H1 (cell line): ENCODE measurements at regions not wholly inside any gene's neighbourhood (a gene's known extent, or its start where the extent isn't known, plus 50 kb on each side); places are given as distances from the start of the nearest gene placed in this dataset.

Source experiments
- CTCF ChIA-PET: fragments of 300-600 bp; sonication (Branson Sonifier 250); formaldehyde crosslinking; loops from one replicate; lab custom pipeline; 2021; ENCODE audit not compliant: partially characterized antibody; lab: Charles Lee
- POLR2A ChIA-PET: fragments of 300-600 bp; sonication (Branson Sonifier 250); formaldehyde crosslinking; loops from one replicate; lab custom pipeline; 2021; ENCODE audit warnings: inconsistent platforms; ENCODE audit not compliant: partially characterized antibody; lab: Charles Lee
- DNase-seq, 2 experiments: peaks; one replicate each; pipeline versions ENCODE4 v3.0.0 to v3.0.0-alpha.2; 2010 to 2022; ENCODE audit warnings: low spot score in 2 of 2, low read depth in 1 of 2, mixed read lengths in 1 of 2
- FAIRE-seq: peaks from 2 replicates; lab custom pipeline; 2011; peaks lifted over from hg19 to GRCh38; lab: Jason Lieb, UNC
- H2AFZ ChIP-seq: 2 replicates; pipeline ENCODE4 v1.8.1; 2012; ENCODE audit warnings: low read length, inconsistent platforms
- H2AK5ac ChIP-seq: 2 replicates; pipeline ENCODE4 v1.6.1; 2013; ENCODE audit warnings: low read depth, low read length
- H2BK120ac ChIP-seq: replicated peaks from 2 replicates; pipeline ENCODE3; 2013; ENCODE audit warnings: low read depth, low read length, inconsistent platforms
- H2BK12ac ChIP-seq: 2 replicates; pipeline ENCODE4 v1.6.1; 2013; ENCODE audit warnings: low read depth, low read length
- H2BK15ac ChIP-seq: 2 replicates; pipeline ENCODE4 v1.6.1; 2013; ENCODE audit warnings: low read length
- H2BK20ac ChIP-seq: 2 replicates; pipeline ENCODE4 v1.6.1; 2013; ENCODE audit warnings: low read length
- H2BK5ac ChIP-seq: 2 replicates; pipeline ENCODE4 v1.6.1; 2013; ENCODE audit warnings: low read depth, low read length
- H3K14ac ChIP-seq: 2 replicates; pipeline ENCODE4 v1.6.1; 2013; ENCODE audit warnings: inconsistent platforms; ENCODE audit not compliant: insufficient read length
- H3K18ac ChIP-seq: 2 replicates; pipeline ENCODE4 v1.6.1; 2013; ENCODE audit warnings: low read length; ENCODE audit errors: extremely low read depth
- H3K23ac ChIP-seq: 2 replicates; pipeline ENCODE4 v1.6.1; 2013; ENCODE audit warnings: inconsistent platforms; ENCODE audit not compliant: insufficient read length
- H3K23me2 ChIP-seq: 2 replicates; pipeline ENCODE4 v1.6.1; 2013; ENCODE audit warnings: low read depth, low read length
- H3K27ac ChIP-seq: 2 replicates; pipeline ENCODE4 v1.6.1; 2011; ENCODE audit warnings: low read depth, low read length, inconsistent platforms
- H3K27me3 ChIP-seq, 4 experiments: replicated peaks in 1 of 4; 1 replicate in 1 of 4; 2 replicates in 3 of 4; pipeline versions ENCODE4 v1.6.1 to v1.8.1; 2011 to 2013; ENCODE audit warnings: low read length in 3 of 4, mild to moderate bottlenecking in 3 of 4, inconsistent platforms in 2 of 4, mixed read lengths in 2 of 4, moderate library complexity in 1 of 4; ENCODE audit not compliant: control insufficient read depth in 3 of 4, insufficient read depth in 3 of 4; ENCODE audit errors: extremely low read depth in 1 of 4
- H3K36me3 ChIP-seq, 4 experiments: 2 replicates each; pipeline versions ENCODE4 v1.6.1 to v1.8.1; 2011 to 2013; ENCODE audit warnings: mild to moderate bottlenecking in 4 of 4, low read length in 3 of 4, moderate library complexity in 2 of 4, control low read depth in 1 of 4, inconsistent platforms in 1 of 4; ENCODE audit not compliant: insufficient read depth in 4 of 4, control insufficient read depth in 2 of 4
- H3K4ac ChIP-seq: replicated peaks from 2 replicates; pipeline ENCODE3; 2013; ENCODE audit warnings: low read length, low read depth, mixed read lengths, inconsistent platforms; ENCODE audit not compliant: insufficient read length
- H3K4me1 ChIP-seq, 4 experiments: replicated peaks in 1 of 4; 1 replicate in 1 of 4; 2 replicates in 3 of 4; pipeline versions ENCODE4 v1.6.1 to v1.8.1; 2011 to 2013; ENCODE audit warnings: low read length in 3 of 4, inconsistent platforms in 2 of 4, mixed read lengths in 1 of 4; ENCODE audit not compliant: insufficient read depth in 4 of 4, control insufficient read depth in 3 of 4
- H3K4me2 ChIP-seq, 2 experiments: 2 replicates each; pipeline versions ENCODE4 v1.6.1 to v1.8.1; 2011 to 2013; ENCODE audit warnings: low read depth in 2 of 2, low read length in 2 of 2, control low read depth in 1 of 2, inconsistent platforms in 1 of 2, mild to moderate bottlenecking in 1 of 2; ENCODE audit not compliant: insufficient read depth in 1 of 2
- H3K4me3 ChIP-seq, 4 experiments: fragments of 200-600, 300-600 bp in 1 of 4; sonication (generic), shearing (Covaris generic), sonication (Bioruptor Twin) in 1 of 4; 2 replicates each; pipeline versions ENCODE4 v1.5.1 to v1.8.1; 2011 to 2016; ENCODE audit warnings: low read length in 4 of 4, low read depth in 3 of 4, control low read depth in 2 of 4, inconsistent platforms in 2 of 4, mild to moderate bottlenecking in 2 of 4, mixed read lengths in 1 of 4, moderate library complexity in 1 of 4; ENCODE audit not compliant: insufficient read depth in 2 of 4; ENCODE audit errors: extremely low read depth in 1 of 4
- H3K56ac ChIP-seq: replicated peaks from 2 replicates; pipeline ENCODE3; 2013; ENCODE audit warnings: low read depth, mild to moderate bottlenecking, mixed read lengths, low read length, inconsistent platforms; ENCODE audit not compliant: insufficient read length
- H3K79me1 ChIP-seq: 2 replicates; pipeline ENCODE4 v1.6.1; 2013; ENCODE audit warnings: low read depth, low read length, control low read depth
- H3K79me2 ChIP-seq, 2 experiments: 2 replicates each; pipeline versions ENCODE4 v1.6.1 to v1.8.1; 2012 to 2013; ENCODE audit warnings: low read length in 2 of 2, mild to moderate bottlenecking in 2 of 2, inconsistent platforms in 1 of 2; ENCODE audit not compliant: insufficient read depth in 2 of 2, control insufficient read depth in 1 of 2
- H3K9ac ChIP-seq, 4 experiments: replicated peaks in 1 of 4; 1 replicate in 1 of 4; 2 replicates in 3 of 4; pipeline versions ENCODE4 v1.6.1 to v1.8.1; 2011 to 2013; ENCODE audit warnings: low read depth in 3 of 4, low read length in 3 of 4, control low read depth in 2 of 4, mild to moderate bottlenecking in 2 of 4, moderate library complexity in 2 of 4, inconsistent platforms in 1 of 4; ENCODE audit errors: extremely low read depth in 1 of 4
- H3K9me3 ChIP-seq, 2 experiments: 2 replicates each; pipeline versions ENCODE4 v1.6.1 to v1.8.1; 2012 to 2013; ENCODE audit warnings: mild to moderate bottlenecking in 2 of 2, moderate library complexity in 2 of 2, control low read depth in 1 of 2, inconsistent platforms in 1 of 2, low read depth in 1 of 2, low read length in 1 of 2, mixed read lengths in 1 of 2; ENCODE audit not compliant: insufficient read depth in 2 of 2
- H4K20me1 ChIP-seq, 2 experiments: replicated peaks in 1 of 2; 2 replicates each; pipeline versions ENCODE3 to v1.8.1; 2011 to 2013; ENCODE audit warnings: inconsistent platforms in 2 of 2, low read length in 2 of 2, mild to moderate bottlenecking in 1 of 2; ENCODE audit not compliant: insufficient read depth in 2 of 2, control insufficient read depth in 1 of 2
- H4K5ac ChIP-seq: 2 replicates; pipeline ENCODE4 v1.6.1; 2013; ENCODE audit warnings: low read length, low read depth, mixed read lengths, inconsistent platforms; ENCODE audit not compliant: insufficient read length
- H4K8ac ChIP-seq: 2 replicates; pipeline ENCODE4 v1.8.0; 2013; ENCODE audit warnings: mild to moderate bottlenecking, moderate library complexity, low read length, inconsistent platforms; ENCODE audit not compliant: insufficient read depth; ENCODE audit errors: extremely low read depth
- H4K91ac ChIP-seq: replicated peaks from 2 replicates; pipeline ENCODE3; 2013; ENCODE audit warnings: low read length, mixed read lengths, inconsistent platforms; ENCODE audit not compliant: insufficient read length
- CHD2 ChIP-seq: IDR thresholded peaks from 2 replicates; pipeline ENCODE4 v1.6.1; 2012; ENCODE audit warnings: low read length, improper control_type of control experiment
- EZH2 ChIP-seq: fragments of 200-600 bp; sonication (generic); IDR thresholded peaks from 2 replicates; pipeline ENCODE4 v1.7.1; 2012; ENCODE audit warnings: low read depth, mild to moderate bottlenecking, moderate library complexity, low read length, inconsistent platforms; ENCODE audit not compliant: severe bottlenecking
- KDM4A ChIP-seq: IDR thresholded peaks from one replicate; pipeline ENCODE4 v1.7.1; 2012; ENCODE audit warnings: low read depth, mild to moderate bottlenecking, moderate library complexity, low read length, inconsistent platforms; ENCODE audit not compliant: severe bottlenecking
- MAX ChIP-seq: IDR thresholded peaks from 2 replicates; pipeline ENCODE4 v1.6.1; 2012; ENCODE audit warnings: inconsistent platforms
- NRF1 ChIP-seq: IDR thresholded peaks from 2 replicates; pipeline ENCODE4 v1.6.1; 2011; ENCODE audit warnings: mild to moderate bottlenecking, low read depth, low read length, improper control_type of control experiment
- RXRA ChIP-seq: IDR thresholded peaks from 2 replicates; pipeline ENCODE4 v1.6.1; 2011; ENCODE audit warnings: low read depth, mild to moderate bottlenecking, low read length, moderate library complexity; ENCODE audit not compliant: insufficient read depth
- SAP30 ChIP-seq: fragments of 300-600 bp; sonication (generic); IDR thresholded peaks from 2 replicates; pipeline ENCODE4 v1.7.1; 2012; ENCODE audit warnings: low read length, moderate library complexity, mild to moderate bottlenecking, inconsistent platforms; ENCODE audit not compliant: insufficient read depth, insufficient replicate concordance
- TAF1 ChIP-seq: IDR thresholded peaks from 2 replicates; pipeline ENCODE4 v1.6.1; 2011; ENCODE audit warnings: mild to moderate bottlenecking, low read depth, low read length
- TEAD4 ChIP-seq: IDR thresholded peaks from 2 replicates; pipeline ENCODE4 v1.6.1; 2012; ENCODE audit warnings: low read depth, low read length, inconsistent platforms, mixed read lengths
- WGBS, 2 experiments: shearing (Covaris generic) in 1 of 2; methylation state at CpG; one replicate each; pipeline versions ENCODE4 v1.1.6 to v1.1.7; 2013 to 2015; ENCODE audit warnings: low lambda C conversion rate in 2 of 2, mixed read lengths in 2 of 2, inconsistent platforms in 1 of 2, low coverage in 1 of 2, missing lambda C conversion rate in 1 of 2; ENCODE audit not compliant: insufficient replicate concordance in 2 of 2, insufficient coverage in 1 of 2, insufficient read length in 1 of 2; ENCODE audit errors: extremely low coverage in 1 of 2, missing lambda C conversion rate in 1 of 2; 5-methylcytosine and 5-hydroxymethylcytosine counted together

GRCh38 chr14:97827746-97828145, 1030.6 kb downstream of the VRK1 start:
- H3K79me1 ChIP-seq: no peaks in the 10 kb centered on the region
- peaks cover 0 to 3% of the 10 kb centered on the region in 2 experiments; a peak in 1 of 4 replicates for H3K9me3 ChIP-seq
- CTCF ChIA-PET: interaction anchor here (0.6 kb wide), 1 partner anchor 161 kb away, joined by 7 read pairs; no protein-coding TSS in a partner anchor
- no peak for DNase-seq
- no peak overlapping the region for H4K91ac ChIP-seq
- H4K20me1 ChIP-seq: no peaks in the 10 kb centered on the region
- no peak overlapping the region for H3K4ac ChIP-seq
- H3K4me2 ChIP-seq: no peak overlapping the region
- no peak overlapping the region for H3K23ac ChIP-seq
- no peaks in the 10 kb centered on the region for H3K23me2 ChIP-seq
- H2BK12ac ChIP-seq: no peak overlapping the region
- H3K36me3 ChIP-seq: no peaks in the 10 kb centered on the region
- H2BK20ac ChIP-seq: no peak overlapping the region
- H3K18ac ChIP-seq: no peak overlapping the region
- H3K4me3 ChIP-seq: no peak overlapping the region
- H3K4me1 ChIP-seq: no peaks in the 10 kb centered on the region
- H3K14ac ChIP-seq: no peak overlapping the region
- no peak overlapping the region for H2BK15ac ChIP-seq
- no peak overlapping the region for H2BK5ac ChIP-seq
- no peak overlapping the region for H2BK120ac ChIP-seq
- FAIRE-seq: no peak
- TF ChIP-seq EZH2 (no peak), KDM4A (no peak), TEAD4 (no peak), MAX (no peak), RXRA (no peak), SAP30 (no peak), CHD2 (no peak), TAF1 (no peak), NRF1 (no peak)
- TF ChIP-seq, all 59 proteins: peak for 0
- Histone ChIP-seq H4K5ac (no peak overlapping the region), H3K27ac (no peak overlapping the region), H3K9ac (no peak overlapping the region), H3K79me2 (no peaks in the 10 kb centered on the region), H2AK5ac (no peak overlapping the region), H2AFZ (no peak overlapping the region), H4K8ac (no peak overlapping the region), H3K56ac (no peak overlapping the region), H3K27me3 (peaks cover 0 to 1% (median 0%) of the 10 kb centered on the region in 4 experiments; a peak in 1 of 7 replicates)
- POLR2A ChIA-PET: no interaction called here
- 85% methylated on average over 3 of the region's 3 CpGs; no CpG with 5 or more reads in 1 of the 2 experiments for WGBS, 2 experiments
